Stomach (tissue), 8 donors: ENCODE measurements at regions not wholly inside any gene's neighbourhood (a gene's known extent, or its start where the extent isn't known, plus 50 kb on each side); places are given as distances from the start of the nearest gene placed in this dataset.

Source experiments
- DNase-seq, 2 donors: peaks; one replicate each; pipeline versions ENCODE4 v3.0.0 to v3.0.0-alpha.2; 2013 to 2019
- H3K27ac ChIP-seq, 5 donors: fragments of 200-600 bp in 4 of 5; sonication (generic) in 4 of 5; one replicate each; pipeline ENCODE4 v1.5.1; 2013 to 2019; ENCODE audit warnings: mild to moderate bottlenecking in 1 of 5, moderate library complexity in 1 of 5
- H3K27me3 ChIP-seq, 3 donors: fragments of 200-600 bp; sonication (generic); one replicate each; pipeline ENCODE4 v1.5.1; 2017 to 2019; ENCODE audit warnings: mixed run types in 1 of 3
- H3K36me3 ChIP-seq, 4 donors: fragments of 200-600 bp; sonication (generic); 1 replicate in 3 of 4; 2 replicates in 1 of 4; pipeline ENCODE4 v1.5.1; 2016 to 2019
- H3K4me1 ChIP-seq, 4 donors: fragments of 200-600 bp; sonication (generic); one replicate each; pipeline ENCODE4 v1.5.1; 2016 to 2019
- H3K4me3 ChIP-seq, 4 donors: fragments of 200-600 bp; sonication (generic) in 3 of 4; one replicate each; pipeline ENCODE4 v1.5.1; 2016 to 2019; ENCODE audit warnings: mild to moderate bottlenecking in 1 of 4
- H3K9me3 ChIP-seq, 4 donors: fragments of 200-600 bp; sonication (generic); one replicate each; pipeline ENCODE4 v1.5.1; 2016 to 2019
- EP300 ChIP-seq: sonication (generic); formaldehyde crosslinking; IDR thresholded peaks from one replicate; pipeline ENCODE4 v1.6.1; 2017; ENCODE audit warnings: antibody characterized with exemption
- POLR2A ChIP-seq, 4 donors: fragments of 450-650 bp; IDR thresholded peaks; one replicate each; pipeline ENCODE4 v1.6.1; 2016; ENCODE audit warnings: antibody characterized with exemption in 4 of 4, control low read depth in 2 of 4, mild to moderate bottlenecking in 1 of 4, moderate library complexity in 1 of 4
- POLR2AphosphoS5 ChIP-seq, 3 donors: sonication (generic); formaldehyde crosslinking; IDR thresholded peaks; one replicate each; pipeline ENCODE4 v1.6.1; 2016; ENCODE audit warnings: antibody characterized with exemption in 3 of 3
- WGBS, 5 donors: extraction: QIAGEN DNeasy Blood & Tissue Kit in 3 of 5; methylation state at CpG; one replicate each; pipeline versions ENCODE4 v1.1.5 to v1.1.7; 2013 to 2018; 5-methylcytosine and 5-hydroxymethylcytosine counted together
- intact Hi-C: fragments of 100-400 bp; cut with DNase I; formaldehyde crosslinking; loops from one replicate; pipeline ENCODE4 v1.15.1; 2023; ENCODE audit warnings: low total_unique reads
- TF ChIP-seq, protein P1 (sequence below), 7 experiments: fragments of 450-650 bp in 4 of 7; fragments of 200-600 bp in 3 of 7; sonication (generic) in 3 of 7; IDR thresholded peaks; one replicate each; pipeline ENCODE4 v1.5.1; 2016 to 2019; ENCODE audit warnings: antibody characterized with exemption in 7 of 7, control low read depth in 2 of 7, mild to moderate bottlenecking in 1 of 7
- donor health status: healthy with polysubstance abuse.
- donor health status: Bipolar disorder and iron deficiency.
- donor health status: healthy.

DNA sequence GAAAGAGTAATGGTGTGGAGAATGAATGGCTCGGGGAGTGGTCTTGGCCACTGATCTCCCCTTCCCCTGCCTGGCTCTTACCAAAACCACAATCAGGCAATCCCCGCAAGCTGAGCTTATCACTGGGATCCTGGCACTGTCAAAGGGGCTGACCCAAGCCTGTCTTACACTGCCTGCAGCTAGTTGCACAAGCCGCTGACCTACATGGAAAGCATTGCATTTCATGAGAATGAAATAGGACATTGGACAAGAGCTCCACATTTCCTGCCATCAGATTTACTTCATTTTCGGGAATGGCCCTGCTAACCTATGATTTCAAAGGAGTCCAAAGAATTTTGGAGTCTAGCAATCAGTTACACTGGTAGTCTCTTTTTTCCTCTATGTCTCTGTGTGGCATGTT lies 146.4 kb downstream of the PCTP start:
- TF ChIP-seq EP300: no peak
- TF ChIP-seq POLR2AphosphoS5 (IDR thresholded peaks at IDR 0.05): no peak
- TF ChIP-seq, protein P1, sequence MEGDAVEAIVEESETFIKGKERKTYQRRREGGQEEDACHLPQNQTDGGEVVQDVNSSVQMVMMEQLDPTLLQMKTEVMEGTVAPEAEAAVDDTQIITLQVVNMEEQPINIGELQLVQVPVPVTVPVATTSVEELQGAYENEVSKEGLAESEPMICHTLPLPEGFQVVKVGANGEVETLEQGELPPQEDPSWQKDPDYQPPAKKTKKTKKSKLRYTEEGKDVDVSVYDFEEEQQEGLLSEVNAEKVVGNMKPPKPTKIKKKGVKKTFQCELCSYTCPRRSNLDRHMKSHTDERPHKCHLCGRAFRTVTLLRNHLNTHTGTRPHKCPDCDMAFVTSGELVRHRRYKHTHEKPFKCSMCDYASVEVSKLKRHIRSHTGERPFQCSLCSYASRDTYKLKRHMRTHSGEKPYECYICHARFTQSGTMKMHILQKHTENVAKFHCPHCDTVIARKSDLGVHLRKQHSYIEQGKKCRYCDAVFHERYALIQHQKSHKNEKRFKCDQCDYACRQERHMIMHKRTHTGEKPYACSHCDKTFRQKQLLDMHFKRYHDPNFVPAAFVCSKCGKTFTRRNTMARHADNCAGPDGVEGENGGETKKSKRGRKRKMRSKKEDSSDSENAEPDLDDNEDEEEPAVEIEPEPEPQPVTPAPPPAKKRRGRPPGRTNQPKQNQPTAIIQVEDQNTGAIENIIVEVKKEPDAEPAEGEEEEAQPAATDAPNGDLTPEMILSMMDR (IDR thresholded peaks at IDR 0.05): no peak
- no peak for TF ChIP-seq POLR2A (IDR thresholded peaks at IDR 0.05)
- H3K27ac ChIP-seq: no peak overlapping the region

DNA sequence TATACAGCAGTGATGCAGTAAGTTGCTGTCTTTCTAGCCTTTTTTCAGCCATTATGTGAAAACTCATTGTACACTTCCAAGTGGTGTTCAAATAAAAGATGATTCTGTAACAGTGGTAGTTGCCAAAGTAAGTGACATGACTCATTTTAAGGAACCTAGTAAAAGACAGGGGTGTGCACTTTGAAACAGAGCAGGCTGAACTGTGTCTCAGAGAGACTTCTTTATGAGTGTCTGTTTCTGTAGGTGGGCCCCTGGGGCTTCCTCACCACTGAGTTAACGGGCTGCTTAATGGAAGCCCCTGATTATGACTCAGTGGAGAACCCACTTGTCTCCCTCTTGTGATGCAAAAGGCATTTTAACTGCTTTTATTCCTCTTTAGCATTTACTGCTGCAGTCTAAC lies 147.3 kb downstream of the PCTP start:
- no peaks in the 10 kb centered on the region for H3K36me3 ChIP-seq
- WGBS, 5 donors: 48 to 68% (median 54%) methylated on average over 1 of the region's 1 CpG
- no peaks in the 10 kb centered on the region for H3K9me3 ChIP-seq
- H3K4me3 ChIP-seq: no peak overlapping the region
- no peaks in the 10 kb centered on the region for H3K4me1 ChIP-seq
- intact Hi-C loops: no loop called here
- no peak overlapping the region for H3K27ac ChIP-seq
- TF ChIP-seq, protein P1 (IDR thresholded peaks at IDR 0.05): no peak
- no peak for DNase-seq
- peaks cover 0 to 4% (median 0%) of the 10 kb centered on the region in 3 donors for H3K27me3 ChIP-seq

More for the DNA sequence above, 146.4 kb downstream of the PCTP start:
- Histone ChIP-seq H3K9me3 (no peaks in the 10 kb centered on the region), H3K36me3 (no peaks in the 10 kb centered on the region), H3K4me1 (no peaks in the 10 kb centered on the region), H3K27me3 (peaks cover 0 to 4% (median 0%) of the 10 kb centered on the region in 3 donors), H3K4me3 (no peak overlapping the region)
- no peak for DNase-seq
- intact Hi-C loops: no loop called here
- 73 to 81% (median 74%) methylated on average over 4 of the region's 4 CpGs for WGBS, 5 donors

DNA sequence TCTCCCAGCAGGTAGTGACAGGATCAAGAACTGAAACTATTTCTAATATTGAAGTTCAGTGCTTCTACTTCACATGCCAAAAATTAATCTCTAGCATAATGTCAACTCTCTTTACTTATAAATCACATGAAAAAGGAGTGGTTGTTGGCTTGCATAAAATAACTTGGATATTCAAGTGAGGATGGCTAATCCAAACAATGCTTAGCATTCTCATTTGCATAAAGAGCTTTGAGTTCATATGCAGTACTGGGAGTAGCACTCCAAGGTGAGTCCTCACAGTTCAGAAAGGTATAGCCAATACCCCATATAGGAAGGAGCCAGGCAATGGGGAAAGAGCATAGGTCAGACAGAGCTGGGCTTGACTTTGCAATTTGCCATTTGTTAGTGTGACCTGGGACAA lies 149.3 kb downstream of the PCTP start:
- no peak overlapping the region for H3K27ac ChIP-seq
- H3K9me3 ChIP-seq: no peaks in the 10 kb centered on the region
- intact Hi-C loops: no loop called here
- TF ChIP-seq POLR2AphosphoS5 (IDR thresholded peaks at IDR 0.05): no peak
- no peak overlapping the region for H3K4me3 ChIP-seq
- peaks cover 0 to 4% (median 0%) of the 10 kb centered on the region in 3 donors for H3K27me3 ChIP-seq
- no peak for DNase-seq
- no peaks in the 10 kb centered on the region for H3K36me3 ChIP-seq
- H3K4me1 ChIP-seq: no peaks in the 10 kb centered on the region

DNA sequence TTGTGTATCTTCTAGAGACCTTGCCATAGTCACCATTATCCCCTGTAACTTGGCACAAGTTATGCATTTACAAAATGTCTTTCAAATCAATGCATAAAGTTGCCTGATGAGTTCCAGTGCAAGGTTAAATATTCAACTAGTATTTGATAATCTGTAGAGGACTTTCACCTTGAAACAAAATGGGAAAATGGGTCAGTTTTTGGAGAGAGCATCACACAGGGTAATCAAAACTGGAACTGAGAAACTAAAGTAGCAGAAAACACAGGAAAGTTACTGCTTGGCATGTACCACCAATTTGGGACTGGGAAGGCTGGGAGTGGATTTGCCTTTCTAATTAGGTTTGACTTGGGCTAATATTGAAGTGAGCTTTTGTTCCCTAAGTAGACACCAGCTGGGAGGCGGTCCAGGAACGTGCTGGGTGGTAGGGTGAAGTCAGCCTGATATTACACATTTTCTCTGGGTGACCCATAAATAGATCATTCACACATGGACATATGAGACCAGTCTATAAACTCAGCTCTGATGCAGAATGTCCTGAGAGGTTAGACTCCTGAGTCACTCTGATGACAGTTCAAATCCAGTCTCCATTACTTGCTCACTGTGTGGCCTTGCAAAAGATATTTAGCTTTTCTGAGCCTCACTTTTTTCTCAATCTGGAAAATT lies 152.3 kb downstream of the PCTP start:
- DNase-seq: no peak
- no peak for TF ChIP-seq POLR2AphosphoS5 (IDR thresholded peaks at IDR 0.05)
- TF ChIP-seq, protein P1 (IDR thresholded peaks at IDR 0.05): no peak
- no peak for TF ChIP-seq EP300
- TF ChIP-seq POLR2A (IDR thresholded peaks at IDR 0.05): no peak
- H3K36me3 ChIP-seq: no peaks in the 10 kb centered on the region
- H3K9me3 ChIP-seq: no peaks in the 10 kb centered on the region
- no peaks in the 10 kb centered on the region for H3K4me1 ChIP-seq
- H3K27ac ChIP-seq: no peak overlapping the region
- intact Hi-C loops: no loop called here
- H3K27me3 ChIP-seq: peaks cover 0 to 4% (median 0%) of the 10 kb centered on the region in 3 donors
- no peak overlapping the region for H3K4me3 ChIP-seq
- WGBS, 5 donors: 59 to 75% (median 69%) methylated on average over 2 of the region's 2 CpGs

DNA sequence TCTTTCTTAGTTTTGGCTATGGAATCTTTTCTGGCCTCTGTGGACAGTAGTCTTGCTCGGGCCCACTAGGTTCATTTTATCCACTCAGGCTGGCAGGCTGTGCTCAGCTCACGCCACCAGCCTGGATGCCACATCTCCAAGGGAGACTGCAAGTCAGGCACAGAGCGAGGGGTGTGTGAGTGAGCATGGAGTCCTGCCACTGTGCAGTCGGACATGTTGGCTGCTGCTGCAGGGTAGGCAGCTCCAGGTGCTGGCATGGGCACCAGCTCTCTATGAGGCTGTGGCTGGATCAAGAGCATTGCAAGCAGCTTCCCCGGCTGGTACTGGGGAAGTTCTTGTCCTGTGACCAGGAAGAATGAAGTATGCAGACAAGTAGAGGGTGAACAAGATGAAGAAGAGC lies 158.9 kb downstream of the PCTP start:
- peaks cover 0 to 23% (median 0%) of the 10 kb centered on the region in 3 donors for H3K27me3 ChIP-seq
- no peaks in the 10 kb centered on the region for H3K4me1 ChIP-seq
- intact Hi-C loops: no loop called here
- no peak for TF ChIP-seq POLR2A (IDR thresholded peaks at IDR 0.05)
- no peak for TF ChIP-seq POLR2AphosphoS5 (IDR thresholded peaks at IDR 0.05)
- no peak for TF ChIP-seq EP300
- TF ChIP-seq, protein P1 (IDR thresholded peaks at IDR 0.05): no peak
- WGBS, 5 donors: 91 to 95% (median 93%) methylated on average over 4 to 5 of the region's 5 CpGs
- H3K9me3 ChIP-seq: no peaks in the 10 kb centered on the region
- H3K27ac ChIP-seq: no peak overlapping the region
- no peak overlapping the region for H3K4me3 ChIP-seq
- no peak for DNase-seq
- H3K36me3 ChIP-seq: no peaks in the 10 kb centered on the region
